ENCODE measurements at regions not wholly inside any gene's neighbourhood (a gene's known extent, or its start where the extent isn't known, plus 50 kb on each side); places are given as distances from the start of the nearest gene placed in this dataset.

DNA sequence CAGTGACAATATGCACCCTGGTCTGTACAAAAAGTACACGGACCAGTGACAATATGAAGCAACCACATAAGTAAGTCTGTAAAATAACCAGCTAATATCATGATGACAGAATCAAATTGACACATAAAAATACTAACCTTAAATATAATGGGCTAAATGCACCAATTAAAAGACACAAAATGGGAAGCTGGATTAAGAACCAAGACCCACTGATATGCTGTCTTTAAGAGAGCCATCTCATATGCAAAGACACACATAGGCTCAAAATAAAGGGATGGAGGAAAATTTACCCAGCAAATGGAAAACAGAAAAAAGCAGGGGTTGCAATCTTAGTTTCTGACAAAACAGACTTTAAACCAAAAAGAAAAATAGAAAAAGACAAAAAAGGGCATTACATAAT, 70.4 kb upstream of the VCAM1 start:
- TF ChIP-seq POLR2A (IDR thresholded peaks at IDR 0.05; ENCODE audit: low read length) (no peak), GATA1 (IDR thresholded peaks at IDR 0.05; ENCODE audit: low read depth, low read length) (no peak)

Measured in erythroblast (primary cell).